ENCODE measurements at regions not wholly inside any gene's neighbourhood (a gene's known extent, or its start where the extent isn't known, plus 50 kb on each side); places are given as distances from the start of the nearest gene placed in this dataset.

- no peaks in the 10 kb centered on the region for H3K27me3 ChIP-seq
- TF ChIP-seq, protein P1, sequence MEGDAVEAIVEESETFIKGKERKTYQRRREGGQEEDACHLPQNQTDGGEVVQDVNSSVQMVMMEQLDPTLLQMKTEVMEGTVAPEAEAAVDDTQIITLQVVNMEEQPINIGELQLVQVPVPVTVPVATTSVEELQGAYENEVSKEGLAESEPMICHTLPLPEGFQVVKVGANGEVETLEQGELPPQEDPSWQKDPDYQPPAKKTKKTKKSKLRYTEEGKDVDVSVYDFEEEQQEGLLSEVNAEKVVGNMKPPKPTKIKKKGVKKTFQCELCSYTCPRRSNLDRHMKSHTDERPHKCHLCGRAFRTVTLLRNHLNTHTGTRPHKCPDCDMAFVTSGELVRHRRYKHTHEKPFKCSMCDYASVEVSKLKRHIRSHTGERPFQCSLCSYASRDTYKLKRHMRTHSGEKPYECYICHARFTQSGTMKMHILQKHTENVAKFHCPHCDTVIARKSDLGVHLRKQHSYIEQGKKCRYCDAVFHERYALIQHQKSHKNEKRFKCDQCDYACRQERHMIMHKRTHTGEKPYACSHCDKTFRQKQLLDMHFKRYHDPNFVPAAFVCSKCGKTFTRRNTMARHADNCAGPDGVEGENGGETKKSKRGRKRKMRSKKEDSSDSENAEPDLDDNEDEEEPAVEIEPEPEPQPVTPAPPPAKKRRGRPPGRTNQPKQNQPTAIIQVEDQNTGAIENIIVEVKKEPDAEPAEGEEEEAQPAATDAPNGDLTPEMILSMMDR (IDR thresholded peaks at IDR 0.05) = no peak
- no peak for DNase-seq
Measured at GRCh38 chr21:14881863-14882499, 182.8 kb downstream of the NRIP1 start.

GRCh38 chr21:14880922-14881321 lies 183.9 kb downstream of the NRIP1 start:
- H3K36me3 ChIP-seq = no peaks in the 10 kb centered on the region
- H3K4me3 ChIP-seq = no peak overlapping the region
- H3K4me1 ChIP-seq = peaks cover 5 to 18% of the 10 kb centered on the region in 2 donors
- H3K27ac ChIP-seq = no peak overlapping the region
- intact Hi-C loops (cut with DNase I) = no loop called here
- TF ChIP-seq, protein P1 (IDR thresholded peaks at IDR 0.05) = no peak
- H3K27me3 ChIP-seq = no peaks in the 10 kb centered on the region
- ATAC-seq (no peak), DNase-seq (no peak)
- no peaks in the 10 kb centered on the region for H3K9me3 ChIP-seq

More at GRCh38 chr21:14881863-14882499, 182.8 kb downstream of the NRIP1 start:
- no peak for ATAC-seq
- Histone ChIP-seq H3K36me3 (no peaks in the 10 kb centered on the region), H3K4me1 (peaks cover 5 to 18% of the 10 kb centered on the region in 2 donors), H3K4me3 (no peak overlapping the region), H3K27ac (no peak overlapping the region), H3K9me3 (no peaks in the 10 kb centered on the region)
- intact Hi-C loops (cut with DNase I) = no loop called here

- Histone ChIP-seq H3K4me3 (no peak overlapping the region), H3K36me3 (no peaks in the 10 kb centered on the region), H3K27me3 (no peaks in the 10 kb centered on the region), H3K4me1 (peaks cover 5 to 18% of the 10 kb centered on the region in 2 donors), H3K9me3 (no peaks in the 10 kb centered on the region), H3K27ac (no peak overlapping the region)
- ATAC-seq = no peak
- intact Hi-C loops (cut with DNase I) = no loop called here
- no peak for DNase-seq
- TF ChIP-seq, protein P1 (IDR thresholded peaks at IDR 0.05) = no peak
Measured at GRCh38 chr21:14879458-14879857, 185.3 kb downstream of the NRIP1 start.

GRCh38 chr21:14878971-14879370 lies 185.8 kb downstream of the NRIP1 start:
- Histone ChIP-seq H3K4me3 (no peak overlapping the region), H3K36me3 (no peaks in the 10 kb centered on the region), H3K27ac (no peak overlapping the region), H3K9me3 (no peaks in the 10 kb centered on the region), H3K4me1 (peaks cover 5 to 18% of the 10 kb centered on the region in 2 donors), H3K27me3 (no peaks in the 10 kb centered on the region)
- ATAC-seq (no peak), DNase-seq (no peak)
- intact Hi-C loops (cut with DNase I) = no loop called here
- TF ChIP-seq, protein P1 (IDR thresholded peaks at IDR 0.05) = no peak

- TF ChIP-seq, protein P1 (IDR thresholded peaks at IDR 0.05) = no peak
- no peak for DNase-seq
- Histone ChIP-seq H3K4me3 (no peak overlapping the region), H3K27ac (peak overlapping the region in 1 of 2 donors; percentile 0), H3K36me3 (no peaks in the 10 kb centered on the region), H3K27me3 (no peaks in the 10 kb centered on the region), H3K4me1 (peaks cover 5 to 18% of the 10 kb centered on the region in 2 donors), H3K9me3 (no peaks in the 10 kb centered on the region)
- ATAC-seq = peak; percentile 67
- intact Hi-C loops (cut with DNase I) = no loop called here
Measured at GRCh38 chr21:14877581-14878228, 187.1 kb downstream of the NRIP1 start.
